ENCODE measurements at regions not wholly inside any gene's neighbourhood (a gene's known extent, or its start where the extent isn't known, plus 50 kb on each side); places are given as distances from the start of the nearest gene placed in this dataset.

- TF ChIP-seq CTCF (conservative IDR thresholded peaks at IDR 0.05; ENCODE audit: low read depth, low read length) (no peak), RFX5 (IDR thresholded peaks at IDR 0.05; ENCODE audit: low read depth, low read length) (no peak)
Measured at GRCh38 chr2:156649596-156649995, 213.4 kb downstream of the GPD2 start.

All from IMR-90 (cell line).